SK-N-SH treated with all-trans-retinoic acid at 6 μM for 48 hours (cell line): ENCODE measurements at regions not wholly inside any gene's neighbourhood (a gene's known extent, or its start where the extent isn't known, plus 50 kb on each side); places are given as distances from the start of the nearest gene placed in this dataset.

Experiments used
- CSDC2 ChIP-seq: fragments of 250-450 bp; sonication (Bioruptor Pico); IDR thresholded peaks from 2 replicates; pipeline ENCODE4 v1.5.0; 2020; ENCODE audit warnings: mild to moderate bottlenecking, moderate library complexity
- OSR1 ChIP-seq: fragments of 250-450 bp; sonication (Bioruptor Pico); IDR thresholded peaks from 2 replicates; pipeline ENCODE4 v1.8.0; 2022; ENCODE audit warnings: moderate library complexity, mild to moderate bottlenecking, inconsistent platforms
- RARB ChIP-seq: fragments of 250-450 bp; sonication (Bioruptor Pico); IDR thresholded peaks from 2 replicates; pipeline ENCODE4 v1.8.0; 2021; ENCODE audit warnings: mild to moderate bottlenecking, moderate library complexity
- SNAI2 ChIP-seq: fragments of 250-450 bp; sonication (Bioruptor Pico); IDR thresholded peaks from 2 replicates; pipeline ENCODE4 v1.5.0; 2020; ENCODE audit warnings: mild to moderate bottlenecking, moderate library complexity
- TOX ChIP-seq: fragments of 250-450 bp; sonication (Bioruptor Pico); IDR thresholded peaks from 2 replicates; pipeline ENCODE4 v1.8.0; 2021; ENCODE audit warnings: mild to moderate bottlenecking, moderate library complexity, borderline replicate concordance
- ZC3H10 ChIP-seq: fragments of 250-450 bp; sonication (Bioruptor Pico); IDR thresholded peaks from 2 replicates; pipeline ENCODE4 v1.5.1; 2021; ENCODE audit warnings: mild to moderate bottlenecking, moderate library complexity
- ZFP3 ChIP-seq: fragments of 250-450 bp; sonication (Bioruptor Pico); IDR thresholded peaks from 2 replicates; pipeline ENCODE4 v1.5.0; 2020; ENCODE audit warnings: mild to moderate bottlenecking, moderate library complexity
- ZFP30 ChIP-seq: fragments of 450-650 bp; formaldehyde crosslinking; IDR thresholded peaks from 2 replicates; pipeline ENCODE4 v1.5.0; 2022; ENCODE audit warnings: mild to moderate bottlenecking, moderate library complexity
- ZNF70 ChIP-seq: fragments of 450-650 bp; formaldehyde crosslinking; IDR thresholded peaks from 2 replicates; pipeline ENCODE4 v1.5.0; 2020; ENCODE audit warnings: mild to moderate bottlenecking, moderate library complexity
- TF ChIP-seq, protein P1 (sequence below): fragments of 250-450 bp; sonication (Bioruptor Pico); IDR thresholded peaks from 2 replicates; pipeline ENCODE4 v1.8.0; 2020; ENCODE audit warnings: mild to moderate bottlenecking, moderate library complexity, borderline replicate concordance
- TF ChIP-seq, protein P2 (sequence below): fragments of 250-450 bp; sonication (Bioruptor Pico); IDR thresholded peaks from 2 replicates; pipeline ENCODE4 v1.5.1; 2021; ENCODE audit warnings: mild to moderate bottlenecking, moderate library complexity
- TF ChIP-seq, protein P3 (sequence below): fragments of 250-450 bp; sonication (Bioruptor Pico); IDR thresholded peaks from 2 replicates; pipeline ENCODE4 v1.5.1; 2020; ENCODE audit warnings: low read depth, mild to moderate bottlenecking, moderate library complexity

- no peak for TF ChIP-seq SNAI2 (CRISPR knock-in tag)
- no peak for TF ChIP-seq ZFP30 (CRISPR knock-in tag)
- no peak for TF ChIP-seq OSR1 (CRISPR knock-in tag)
- TF ChIP-seq ZC3H10 = no peak
- TF ChIP-seq, protein P1, sequence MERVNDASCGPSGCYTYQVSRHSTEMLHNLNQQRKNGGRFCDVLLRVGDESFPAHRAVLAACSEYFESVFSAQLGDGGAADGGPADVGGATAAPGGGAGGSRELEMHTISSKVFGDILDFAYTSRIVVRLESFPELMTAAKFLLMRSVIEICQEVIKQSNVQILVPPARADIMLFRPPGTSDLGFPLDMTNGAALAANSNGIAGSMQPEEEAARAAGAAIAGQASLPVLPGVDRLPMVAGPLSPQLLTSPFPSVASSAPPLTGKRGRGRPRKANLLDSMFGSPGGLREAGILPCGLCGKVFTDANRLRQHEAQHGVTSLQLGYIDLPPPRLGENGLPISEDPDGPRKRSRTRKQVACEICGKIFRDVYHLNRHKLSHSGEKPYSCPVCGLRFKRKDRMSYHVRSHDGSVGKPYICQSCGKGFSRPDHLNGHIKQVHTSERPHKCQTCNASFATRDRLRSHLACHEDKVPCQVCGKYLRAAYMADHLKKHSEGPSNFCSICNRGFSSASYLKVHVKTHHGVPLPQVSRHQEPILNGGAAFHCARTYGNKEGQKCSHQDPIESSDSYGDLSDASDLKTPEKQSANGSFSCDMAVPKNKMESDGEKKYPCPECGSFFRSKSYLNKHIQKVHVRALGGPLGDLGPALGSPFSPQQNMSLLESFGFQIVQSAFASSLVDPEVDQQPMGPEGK = no peak
- TF ChIP-seq, protein P2, sequence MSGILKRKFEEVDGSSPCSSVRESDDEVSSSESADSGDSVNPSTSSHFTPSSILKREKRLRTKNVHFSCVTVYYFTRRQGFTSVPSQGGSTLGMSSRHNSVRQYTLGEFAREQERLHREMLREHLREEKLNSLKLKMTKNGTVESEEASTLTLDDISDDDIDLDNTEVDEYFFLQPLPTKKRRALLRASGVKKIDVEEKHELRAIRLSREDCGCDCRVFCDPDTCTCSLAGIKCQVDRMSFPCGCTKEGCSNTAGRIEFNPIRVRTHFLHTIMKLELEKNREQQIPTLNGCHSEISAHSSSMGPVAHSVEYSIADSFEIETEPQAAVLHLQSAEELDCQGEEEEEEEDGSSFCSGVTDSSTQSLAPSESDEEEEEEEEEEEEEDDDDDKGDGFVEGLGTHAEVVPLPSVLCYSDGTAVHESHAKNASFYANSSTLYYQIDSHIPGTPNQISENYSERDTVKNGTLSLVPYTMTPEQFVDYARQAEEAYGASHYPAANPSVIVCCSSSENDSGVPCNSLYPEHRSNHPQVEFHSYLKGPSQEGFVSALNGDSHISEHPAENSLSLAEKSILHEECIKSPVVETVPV (CRISPR knock-in tag) = no peak
- TF ChIP-seq TOX (CRISPR knock-in tag) = no peak
- no peak for TF ChIP-seq ZNF70
- TF ChIP-seq, protein P3, sequence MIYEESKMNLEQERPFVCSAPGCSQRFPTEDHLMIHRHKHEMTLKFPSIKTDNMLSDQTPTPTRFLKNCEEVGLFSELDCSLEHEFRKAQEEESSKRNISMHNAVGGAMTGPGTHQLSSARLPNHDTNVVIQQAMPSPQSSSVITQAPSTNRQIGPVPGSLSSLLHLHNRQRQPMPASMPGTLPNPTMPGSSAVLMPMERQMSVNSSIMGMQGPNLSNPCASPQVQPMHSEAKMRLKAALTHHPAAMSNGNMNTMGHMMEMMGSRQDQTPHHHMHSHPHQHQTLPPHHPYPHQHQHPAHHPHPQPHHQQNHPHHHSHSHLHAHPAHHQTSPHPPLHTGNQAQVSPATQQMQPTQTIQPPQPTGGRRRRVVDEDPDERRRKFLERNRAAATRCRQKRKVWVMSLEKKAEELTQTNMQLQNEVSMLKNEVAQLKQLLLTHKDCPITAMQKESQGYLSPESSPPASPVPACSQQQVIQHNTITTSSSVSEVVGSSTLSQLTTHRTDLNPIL = no peak
- no peak for TF ChIP-seq ZFP3 (CRISPR knock-in tag)
- no peak for TF ChIP-seq CSDC2
- TF ChIP-seq RARB = no peak
These were observed 107.7 kb downstream of the ACKR3 start for GRCh38 chr2:236677368-236677767.
